AG04450 (cell line): ENCODE measurements at regions not wholly inside any gene's neighbourhood (a gene's known extent, or its start where the extent isn't known, plus 50 kb on each side); places are given as distances from the start of the nearest gene placed in this dataset.

Source experiments
- CTCF ChIA-PET: fragments of 300-600, 350-600 bp; formaldehyde crosslinking; extraction: SDS; loops from one replicate; lab custom pipeline; 2022; ENCODE audit warnings: antibody characterized with exemption, inconsistent platforms; lab: Charles Lee
- POLR2A ChIA-PET: fragments of 350-600 bp; formaldehyde crosslinking; extraction: SDS; loops from one replicate; lab custom pipeline; 2021; ENCODE audit warnings: antibody characterized with exemption, inconsistent platforms; lab: Yijun Ruan, JAX
- DNase-seq: peaks from one replicate; pipeline ENCODE4 v3.0.0-alpha.2; 2011; ENCODE audit warnings: low read depth, low spot score
- H3K27ac ChIP-seq: one replicate; pipeline ENCODE4 v1.5.1; 2012; ENCODE audit warnings: low read depth, low read length, control low read depth
- H3K27me3 ChIP-seq: one replicate; pipeline ENCODE4 v1.6.0; 2012; ENCODE audit warnings: low read length; ENCODE audit not compliant: control insufficient read depth, insufficient read depth
- H3K4me3 ChIP-seq: 2 replicates; pipeline ENCODE4 v1.5.1; 2011; ENCODE audit warnings: mild to moderate bottlenecking, low read depth, low read length, control low read depth
- H3K9me3 ChIP-seq: 2 replicates; pipeline ENCODE4 v1.5.1; 2012; ENCODE audit warnings: low read length; ENCODE audit not compliant: control insufficient read depth, insufficient read depth
- CTCF ChIP-seq: IDR thresholded peaks from 2 replicates; pipeline ENCODE4 v1.5.1; 2011; ENCODE audit warnings: low read depth, low read length, control low read depth, inconsistent platforms

- H3K27me3 ChIP-seq: no peaks in the 10 kb centered on the region
- no peaks in the 10 kb centered on the region; the same call in 1 of the 2 replicates for H3K9me3 ChIP-seq
- ChIA-PET POLR2A (no interaction called here), CTCF (no interaction called here)
- H3K27ac ChIP-seq: no peak overlapping the region
- DNase-seq: no peak
- TF ChIP-seq CTCF: no peak
- no peak overlapping the region for H3K4me3 ChIP-seq
Measured at GRCh38 chr19:31179471-31179852, 169.8 kb downstream of the TSHZ3 start.

GRCh38 chr19:31178833-31179470, 170.3 kb downstream of the TSHZ3 start:
- no peak overlapping the region for H3K4me3 ChIP-seq
- CTCF ChIA-PET: no interaction called here
- H3K27me3 ChIP-seq: no peaks in the 10 kb centered on the region
- POLR2A ChIA-PET: no interaction called here
- no peak for DNase-seq
- no peak for TF ChIP-seq CTCF
- no peaks in the 10 kb centered on the region; the same call in 1 of the 2 replicates for H3K9me3 ChIP-seq
- H3K27ac ChIP-seq: no peak overlapping the region

GRCh38 chr19:31177246-31177645, 172.0 kb downstream of the TSHZ3 start:
- no peak for DNase-seq
- Histone ChIP-seq H3K9me3 (no peaks in the 10 kb centered on the region), H3K27me3 (no peaks in the 10 kb centered on the region), H3K4me3 (no peak overlapping the region), H3K27ac (no peak overlapping the region)
- POLR2A ChIA-PET: no interaction called here
- CTCF ChIA-PET: no interaction called here
- TF ChIP-seq CTCF: no peak

- DNase-seq: no peak
- CTCF ChIA-PET: no interaction called here
Measured at GRCh38 chr19:31175564-31176348, 173.5 kb downstream of the TSHZ3 start.

More at GRCh38 chr19:31175564-31176348, 173.5 kb downstream of the TSHZ3 start:
- Histone ChIP-seq H3K4me3 (no peak overlapping the region), H3K9me3 (no peaks in the 10 kb centered on the region), H3K27me3 (no peaks in the 10 kb centered on the region), H3K27ac (no peak overlapping the region)
- POLR2A ChIA-PET: no interaction called here
- TF ChIP-seq CTCF: no peak
